ENCODE measurements at regions not wholly inside any gene's neighbourhood (a gene's known extent, or its start where the extent isn't known, plus 50 kb on each side); places are given as distances from the start of the nearest gene placed in this dataset.

- TF ChIP-seq POLR2A (IDR thresholded peaks at IDR 0.05) (no peak), CTCF (IDR thresholded peaks at IDR 0.05) (no peak)
Measured at GRCh38 chr2:220127876-220128275, 500.4 kb downstream of the SLC4A3 start.
